Thoracic aorta (tissue), 2 donors: ENCODE measurements at regions not wholly inside any gene's neighbourhood (a gene's known extent, or its start where the extent isn't known, plus 50 kb on each side); places are given as distances from the start of the nearest gene placed in this dataset.

Experiments
- ATAC-seq: fragments of 150-250 bp; one replicate; pipeline ENCODE4 v1.8.0; 2017; ENCODE audit warnings: low read depth; ENCODE audit not compliant: insufficient number of reproducible peaks, low FRiP score
- DNase-seq: peaks from one replicate; pipeline ENCODE4 v3.0.0-alpha.2; 2020; ENCODE audit warnings: low spot score
- H3K27ac ChIP-seq, 2 donors: fragments of 200-600 bp; sonication (generic); 1 replicate in 1 of 2; 2 replicates in 1 of 2; pipeline ENCODE4 v1.5.1; 2016; ENCODE audit warnings: mild to moderate bottlenecking in 2 of 2, moderate library complexity in 2 of 2
- H3K27me3 ChIP-seq: fragments of 200-600 bp; sonication (generic); replicated peaks from 2 replicates; pipeline ENCODE4 v1.6.0; 2016; ENCODE audit warnings: mild to moderate bottlenecking; ENCODE audit not compliant: insufficient read depth
- H3K36me3 ChIP-seq: fragments of 200-600 bp; sonication (generic); one replicate; pipeline ENCODE4 v1.5.1; 2016
- H3K4me1 ChIP-seq, 2 donors: fragments of 200-600 bp; sonication (generic); 1 replicate in 1 of 2; 2 replicates in 1 of 2; pipeline versions ENCODE4 v1.5.1 to v1.6.0; 2016; ENCODE audit warnings: low read depth in 2 of 2, mild to moderate bottlenecking in 1 of 2; ENCODE audit not compliant: control insufficient read depth in 1 of 2
- H3K4me3 ChIP-seq: fragments of 200-600 bp; sonication (generic); 2 replicates; pipeline ENCODE4 v1.5.1; 2016; ENCODE audit warnings: mild to moderate bottlenecking
- H3K9me3 ChIP-seq: fragments of 200-600 bp; sonication (generic); 2 replicates; pipeline ENCODE4 v1.5.1; 2016
- TF ChIP-seq, protein P1 (sequence below): fragments of 200-600 bp; sonication (generic); IDR thresholded peaks from one replicate; pipeline ENCODE4 v1.5.1; 2019; ENCODE audit warnings: antibody characterized with exemption

DNA sequence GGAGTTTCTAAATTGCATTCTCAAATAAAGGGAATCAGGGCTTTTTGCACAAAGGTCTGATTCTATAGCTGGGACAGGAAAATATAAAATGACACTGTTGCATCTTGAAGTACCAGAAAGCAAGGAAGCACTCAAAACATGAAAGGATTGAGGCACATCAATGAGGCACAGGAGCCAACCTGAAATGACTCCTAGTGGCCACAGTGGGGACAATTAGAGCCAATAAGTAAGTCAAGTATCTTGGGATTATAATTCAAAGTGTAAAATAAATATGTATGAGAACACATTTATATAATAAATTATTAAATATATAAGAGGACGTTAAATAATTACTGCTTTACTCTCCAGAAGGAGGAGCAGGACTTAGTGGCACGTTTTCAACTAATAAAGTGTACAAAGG is 1259.5 kb upstream of the CDH2 start:
- TF ChIP-seq, protein P1, sequence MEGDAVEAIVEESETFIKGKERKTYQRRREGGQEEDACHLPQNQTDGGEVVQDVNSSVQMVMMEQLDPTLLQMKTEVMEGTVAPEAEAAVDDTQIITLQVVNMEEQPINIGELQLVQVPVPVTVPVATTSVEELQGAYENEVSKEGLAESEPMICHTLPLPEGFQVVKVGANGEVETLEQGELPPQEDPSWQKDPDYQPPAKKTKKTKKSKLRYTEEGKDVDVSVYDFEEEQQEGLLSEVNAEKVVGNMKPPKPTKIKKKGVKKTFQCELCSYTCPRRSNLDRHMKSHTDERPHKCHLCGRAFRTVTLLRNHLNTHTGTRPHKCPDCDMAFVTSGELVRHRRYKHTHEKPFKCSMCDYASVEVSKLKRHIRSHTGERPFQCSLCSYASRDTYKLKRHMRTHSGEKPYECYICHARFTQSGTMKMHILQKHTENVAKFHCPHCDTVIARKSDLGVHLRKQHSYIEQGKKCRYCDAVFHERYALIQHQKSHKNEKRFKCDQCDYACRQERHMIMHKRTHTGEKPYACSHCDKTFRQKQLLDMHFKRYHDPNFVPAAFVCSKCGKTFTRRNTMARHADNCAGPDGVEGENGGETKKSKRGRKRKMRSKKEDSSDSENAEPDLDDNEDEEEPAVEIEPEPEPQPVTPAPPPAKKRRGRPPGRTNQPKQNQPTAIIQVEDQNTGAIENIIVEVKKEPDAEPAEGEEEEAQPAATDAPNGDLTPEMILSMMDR: no peak
- Histone ChIP-seq H3K27ac (no peak overlapping the region), H3K4me1 (no peaks in the 10 kb centered on the region), H3K27me3 (no peaks in the 10 kb centered on the region), H3K9me3 (no peaks in the 10 kb centered on the region), H3K4me3 (no peak overlapping the region), H3K36me3 (no peaks in the 10 kb centered on the region)
- DNase-seq (no peak), ATAC-seq (no peak)

DNA sequence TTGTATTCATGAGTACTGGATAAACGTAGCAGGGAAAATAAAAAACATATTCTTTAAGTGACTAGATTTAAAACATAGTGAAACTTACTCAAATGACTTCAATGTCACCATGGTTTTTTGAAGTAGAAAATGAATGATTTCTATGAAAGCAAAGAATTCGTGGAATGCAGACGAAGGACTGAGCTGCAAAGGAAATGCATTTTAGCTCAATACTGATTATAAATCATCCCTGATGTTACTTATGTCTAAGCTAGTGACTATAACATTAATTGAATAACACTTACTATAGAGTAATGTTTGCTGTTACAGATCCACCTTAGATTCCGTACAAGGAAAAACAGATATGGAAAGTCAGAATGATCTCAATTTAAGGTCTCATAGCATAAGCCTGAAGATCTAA is 1257.7 kb upstream of the CDH2 start:
- ATAC-seq (no peak), DNase-seq (no peak)
- H3K9me3 ChIP-seq: peaks cover 2% of the 10 kb centered on the region
- no peaks in the 10 kb centered on the region for H3K36me3 ChIP-seq
- no peaks in the 10 kb centered on the region for H3K27me3 ChIP-seq
- no peaks in the 10 kb centered on the region for H3K4me1 ChIP-seq
- H3K4me3 ChIP-seq: no peak overlapping the region
- H3K27ac ChIP-seq: no peak overlapping the region
- TF ChIP-seq, protein P1: no peak

GRCh38 chr18:29430416-29430815 is 1253.5 kb upstream of the CDH2 start:
- H3K27me3 ChIP-seq: no peaks in the 10 kb centered on the region
- no peak overlapping the region for H3K4me3 ChIP-seq
- ATAC-seq (no peak), DNase-seq (no peak)
- no peak overlapping the region for H3K27ac ChIP-seq
- H3K9me3 ChIP-seq: peaks cover 2% of the 10 kb centered on the region
- no peaks in the 10 kb centered on the region for H3K4me1 ChIP-seq
- H3K36me3 ChIP-seq: no peaks in the 10 kb centered on the region
- TF ChIP-seq, protein P1: no peak

- Histone ChIP-seq H3K27me3 (no peaks in the 10 kb centered on the region), H3K4me1 (no peaks in the 10 kb centered on the region), H3K27ac (no peak overlapping the region), H3K36me3 (no peaks in the 10 kb centered on the region), H3K4me3 (no peak overlapping the region), H3K9me3 (no peaks in the 10 kb centered on the region)
- DNase-seq (no peak), ATAC-seq (no peak)
- TF ChIP-seq, protein P1: no peak
Observed at GRCh38 chr18:29418136-29418535, 1241.2 kb upstream of the CDH2 start.

DNA sequence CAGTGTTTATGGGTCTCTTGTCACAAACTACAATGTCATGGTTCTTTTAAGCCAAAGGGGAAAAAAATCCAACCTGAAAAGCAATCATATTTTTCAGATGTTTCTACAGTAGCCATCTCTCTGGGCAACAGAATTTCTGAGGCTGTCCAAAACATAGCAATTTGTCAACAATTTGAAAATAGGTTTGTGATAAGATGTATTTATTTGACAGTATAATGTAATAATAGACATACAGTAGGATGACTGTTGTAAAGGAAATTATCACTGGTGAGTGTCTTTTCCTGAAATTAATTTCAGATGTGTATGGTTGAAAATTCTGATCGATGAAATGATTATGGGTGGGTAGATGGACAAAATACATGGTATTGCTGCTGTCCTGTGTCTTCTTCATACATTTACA is 1230.1 kb upstream of the CDH2 start:
- no peak overlapping the region for H3K27ac ChIP-seq
- no peak for ATAC-seq
- no peaks in the 10 kb centered on the region for H3K27me3 ChIP-seq
- no peaks in the 10 kb centered on the region for H3K36me3 ChIP-seq
- H3K4me1 ChIP-seq: no peaks in the 10 kb centered on the region
- no peak for DNase-seq
- no peaks in the 10 kb centered on the region for H3K9me3 ChIP-seq
- no peak overlapping the region for H3K4me3 ChIP-seq
- TF ChIP-seq, protein P1: no peak
